BE2C (cell line): ENCODE measurements at regions not wholly inside any gene's neighbourhood (a gene's known extent, or its start where the extent isn't known, plus 50 kb on each side); places are given as distances from the start of the nearest gene placed in this dataset.

Experiments used
- DNase-seq: peaks from one replicate; pipeline ENCODE4 v3.0.0-alpha.2; 2020
- H3K27me3 ChIP-seq: fragments of 250-450 bp; sonication (Bioruptor Pico); 2 replicates; pipeline ENCODE4 v1.5.1; 2020; ENCODE audit warnings: mild to moderate bottlenecking
- H3K36me3 ChIP-seq: fragments of 250-450 bp; sonication (Bioruptor Pico); 2 replicates; pipeline ENCODE4 v1.5.1; 2020; ENCODE audit warnings: mild to moderate bottlenecking
- H3K4me1 ChIP-seq: fragments of 250-450 bp; sonication (Bioruptor Pico); 2 replicates; pipeline ENCODE4 v1.5.1; 2020
- H3K4me3 ChIP-seq: 2 replicates; pipeline ENCODE4 v1.5.1; 2011; ENCODE audit warnings: low read depth, low read length
- H3K9me3 ChIP-seq: fragments of 250-450 bp; sonication (Bioruptor Pico); 2 replicates; pipeline ENCODE4 v1.5.1; 2020
- CTCF ChIP-seq: IDR thresholded peaks from 2 replicates; pipeline ENCODE4 v1.5.1; 2012; ENCODE audit warnings: mild to moderate bottlenecking, low read depth, low read length

- Histone ChIP-seq H3K27me3 (no peaks in the 10 kb centered on the region), H3K9me3 (no peaks in the 10 kb centered on the region), H3K4me3 (no peak overlapping the region), H3K36me3 (no peaks in the 10 kb centered on the region), H3K4me1 (peaks cover 6% of the 10 kb centered on the region; the same call in 1 of the 2 replicates)
- DNase-seq: no peak
- no peak for TF ChIP-seq CTCF
Observed at GRCh38 chr1:88217386-88217785, 466.7 kb upstream of the PKN2 start.

- DNase-seq: no peak
- Histone ChIP-seq H3K9me3 (no peaks in the 10 kb centered on the region), H3K36me3 (no peaks in the 10 kb centered on the region), H3K4me1 (peaks cover 6% of the 10 kb centered on the region; the same call in 1 of the 2 replicates), H3K27me3 (no peaks in the 10 kb centered on the region), H3K4me3 (no peak overlapping the region)
- no peak for TF ChIP-seq CTCF
Observed at GRCh38 chr1:88219521-88219920, 464.6 kb upstream of the PKN2 start.

- no peak for DNase-seq
- H3K9me3 ChIP-seq: no peaks in the 10 kb centered on the region
- no peak overlapping the region for H3K4me3 ChIP-seq
- peaks cover 6% of the 10 kb centered on the region; the same call in 1 of the 2 replicates for H3K4me1 ChIP-seq
- TF ChIP-seq CTCF: no peak
- no peaks in the 10 kb centered on the region for H3K27me3 ChIP-seq
- no peaks in the 10 kb centered on the region for H3K36me3 ChIP-seq
Observed at GRCh38 chr1:88221411-88221810, 462.7 kb upstream of the PKN2 start.

- no peak for DNase-seq
Observed at GRCh38 chr1:88224906-88225305, 459.2 kb upstream of the PKN2 start.

GRCh38 chr1:88228114-88228513 lies 456.0 kb upstream of the PKN2 start:
- no peaks in the 10 kb centered on the region for H3K27me3 ChIP-seq
- TF ChIP-seq CTCF: peak; percentile 34; the same call in 1 of the 2 replicates
- no peak overlapping the region for H3K4me3 ChIP-seq
- no peaks in the 10 kb centered on the region for H3K9me3 ChIP-seq
- no peaks in the 10 kb centered on the region for H3K36me3 ChIP-seq
- H3K4me1 ChIP-seq: no peaks in the 10 kb centered on the region
- DNase-seq: no peak

More at GRCh38 chr1:88224906-88225305, 459.2 kb upstream of the PKN2 start:
- no peaks in the 10 kb centered on the region for H3K4me1 ChIP-seq
- no peak overlapping the region for H3K4me3 ChIP-seq
- no peaks in the 10 kb centered on the region for H3K36me3 ChIP-seq
- no peaks in the 10 kb centered on the region for H3K27me3 ChIP-seq
- H3K9me3 ChIP-seq: no peaks in the 10 kb centered on the region
- TF ChIP-seq CTCF: no peak

GRCh38 chr1:88230126-88230525 lies 453.9 kb upstream of the PKN2 start:
- Histone ChIP-seq H3K4me1 (no peaks in the 10 kb centered on the region), H3K27me3 (no peaks in the 10 kb centered on the region), H3K36me3 (no peaks in the 10 kb centered on the region), H3K9me3 (no peaks in the 10 kb centered on the region), H3K4me3 (no peak overlapping the region)
- no peak for DNase-seq
- no peak for TF ChIP-seq CTCF
